ENCODE measurements at regions not wholly inside any gene's neighbourhood (a gene's known extent, or its start where the extent isn't known, plus 50 kb on each side); places are given as distances from the start of the nearest gene placed in this dataset.

DNA sequence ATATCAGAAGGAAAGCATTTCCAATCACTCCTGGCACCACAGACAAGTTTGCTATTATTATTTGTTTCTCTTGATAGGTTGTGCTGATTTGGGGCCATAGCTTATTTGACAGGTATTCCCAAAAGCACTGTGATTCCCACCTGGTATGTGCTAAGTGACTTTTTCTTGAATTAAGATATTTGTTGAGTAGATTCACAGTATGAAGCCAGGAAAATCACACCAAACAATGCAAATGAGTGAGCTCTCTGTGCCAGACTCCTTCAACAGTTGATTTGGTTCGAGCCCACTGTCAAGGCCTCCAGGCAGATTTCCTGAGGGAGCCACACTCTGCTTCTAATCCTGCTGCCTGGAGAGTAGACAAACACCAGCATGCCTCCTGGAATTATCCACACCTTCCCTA lies 253.0 kb upstream of the POU2AF2 start:
- no peaks in the 10 kb centered on the region for H3F3A ChIP-seq (ENCODE audit: insufficient read depth, low read length)
- TF ChIP-seq EZH2phosphoT487 (IDR thresholded peaks at IDR 0.05; ENCODE audit: low read length) (no peak), EZH2 (optimal IDR thresholded peaks at IDR 0.05; ENCODE audit: low read depth, low read length) (no peak)
- TF ChIP-seq, protein P1, sequence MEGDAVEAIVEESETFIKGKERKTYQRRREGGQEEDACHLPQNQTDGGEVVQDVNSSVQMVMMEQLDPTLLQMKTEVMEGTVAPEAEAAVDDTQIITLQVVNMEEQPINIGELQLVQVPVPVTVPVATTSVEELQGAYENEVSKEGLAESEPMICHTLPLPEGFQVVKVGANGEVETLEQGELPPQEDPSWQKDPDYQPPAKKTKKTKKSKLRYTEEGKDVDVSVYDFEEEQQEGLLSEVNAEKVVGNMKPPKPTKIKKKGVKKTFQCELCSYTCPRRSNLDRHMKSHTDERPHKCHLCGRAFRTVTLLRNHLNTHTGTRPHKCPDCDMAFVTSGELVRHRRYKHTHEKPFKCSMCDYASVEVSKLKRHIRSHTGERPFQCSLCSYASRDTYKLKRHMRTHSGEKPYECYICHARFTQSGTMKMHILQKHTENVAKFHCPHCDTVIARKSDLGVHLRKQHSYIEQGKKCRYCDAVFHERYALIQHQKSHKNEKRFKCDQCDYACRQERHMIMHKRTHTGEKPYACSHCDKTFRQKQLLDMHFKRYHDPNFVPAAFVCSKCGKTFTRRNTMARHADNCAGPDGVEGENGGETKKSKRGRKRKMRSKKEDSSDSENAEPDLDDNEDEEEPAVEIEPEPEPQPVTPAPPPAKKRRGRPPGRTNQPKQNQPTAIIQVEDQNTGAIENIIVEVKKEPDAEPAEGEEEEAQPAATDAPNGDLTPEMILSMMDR (IDR thresholded peaks at IDR 0.05; ENCODE audit: low read length) = no peak
- no peak overlapping the region for H3K9ac ChIP-seq (ENCODE audit: low read length)
- H4K20me1 ChIP-seq (ENCODE audit: insufficient read depth, low read length) = no peaks in the 10 kb centered on the region
- no peaks in the 10 kb centered on the region for H3K79me2 ChIP-seq (ENCODE audit: low read length)
- H3K4me1 ChIP-seq (ENCODE audit: low read length) = no peaks in the 10 kb centered on the region
- no peaks in the 10 kb centered on the region for H3K27me3 ChIP-seq (replicated peaks; ENCODE audit: insufficient read depth, low read length)
- H3K9me3 ChIP-seq (replicated peaks; ENCODE audit: insufficient read depth, low read length) = no peaks in the 10 kb centered on the region
- no peak overlapping the region for H2AFZ ChIP-seq (ENCODE audit: low read length)
- no peak for DNase-seq
- no peaks in the 10 kb centered on the region for H3K36me3 ChIP-seq (replicated peaks; ENCODE audit: insufficient read depth, low read length)
- no peak overlapping the region for H3K27ac ChIP-seq (ENCODE audit: low read length)
- H3K4me3 ChIP-seq (ENCODE audit: low read length) = no peak overlapping the region
- H3K4me2 ChIP-seq (ENCODE audit: low read depth, low read length) = no peak overlapping the region
- no peaks in the 10 kb centered on the region for H3K9me2 ChIP-seq (replicated peaks; ENCODE audit: insufficient read depth, low read length)

DNA sequence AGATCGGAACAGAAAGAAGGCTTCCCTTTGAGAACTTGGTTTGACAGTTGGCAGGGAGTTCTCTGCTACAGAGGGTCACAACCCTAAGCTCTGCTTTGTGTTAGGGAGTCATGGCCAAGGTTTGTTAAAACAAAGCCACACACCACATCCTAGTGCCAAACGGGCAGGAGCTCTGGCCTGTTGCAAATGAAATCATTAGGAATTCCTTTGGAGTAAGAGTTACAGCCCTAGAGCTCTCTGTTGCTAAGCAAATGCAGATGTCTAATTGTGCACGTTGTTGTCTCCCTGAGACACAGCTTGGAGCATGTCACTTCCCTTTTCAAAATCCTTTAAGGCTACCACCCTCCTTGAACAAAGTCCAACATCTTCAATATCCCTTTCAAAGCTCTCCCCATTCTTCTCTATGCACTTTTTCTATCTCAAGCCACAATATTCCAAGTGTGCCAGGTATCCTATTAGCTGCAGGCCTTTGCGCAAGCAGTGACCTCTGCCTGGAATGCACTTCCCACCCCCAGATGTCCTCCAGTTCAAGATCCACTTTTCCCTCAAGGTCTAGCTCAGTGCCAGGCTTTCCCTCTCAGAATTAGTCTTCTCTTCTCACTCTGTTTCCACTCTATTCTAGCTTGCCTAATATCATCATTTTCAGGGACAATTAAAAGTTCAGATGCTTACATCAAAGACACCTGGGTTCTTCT lies 253.7 kb upstream of the POU2AF2 start:
- Histone ChIP-seq H3K9ac (ENCODE audit: low read length) (no peak overlapping the region), H3K9me3 (replicated peaks; ENCODE audit: insufficient read depth, low read length) (no peaks in the 10 kb centered on the region), H4K20me1 (ENCODE audit: insufficient read depth, low read length) (no peaks in the 10 kb centered on the region), H3K4me1 (ENCODE audit: low read length) (no peaks in the 10 kb centered on the region), H3F3A (ENCODE audit: insufficient read depth, low read length) (no peaks in the 10 kb centered on the region), H3K4me3 (ENCODE audit: low read length) (no peak overlapping the region), H3K27me3 (replicated peaks; ENCODE audit: insufficient read depth, low read length) (no peaks in the 10 kb centered on the region), H3K36me3 (replicated peaks; ENCODE audit: insufficient read depth, low read length) (no peaks in the 10 kb centered on the region), H3K9me2 (replicated peaks; ENCODE audit: insufficient read depth, low read length) (no peaks in the 10 kb centered on the region), H2AFZ (ENCODE audit: low read length) (no peak overlapping the region), H3K27ac (ENCODE audit: low read length) (no peak overlapping the region), H3K79me2 (ENCODE audit: low read length) (no peaks in the 10 kb centered on the region), H3K4me2 (ENCODE audit: low read depth, low read length) (no peak overlapping the region)
- DNase-seq = no peak
- TF ChIP-seq, protein P1 (IDR thresholded peaks at IDR 0.05; ENCODE audit: low read length) = no peak
- TF ChIP-seq EZH2 (optimal IDR thresholded peaks at IDR 0.05; ENCODE audit: low read depth, low read length) (no peak), EZH2phosphoT487 (IDR thresholded peaks at IDR 0.05; ENCODE audit: low read length) (no peak)

DNA sequence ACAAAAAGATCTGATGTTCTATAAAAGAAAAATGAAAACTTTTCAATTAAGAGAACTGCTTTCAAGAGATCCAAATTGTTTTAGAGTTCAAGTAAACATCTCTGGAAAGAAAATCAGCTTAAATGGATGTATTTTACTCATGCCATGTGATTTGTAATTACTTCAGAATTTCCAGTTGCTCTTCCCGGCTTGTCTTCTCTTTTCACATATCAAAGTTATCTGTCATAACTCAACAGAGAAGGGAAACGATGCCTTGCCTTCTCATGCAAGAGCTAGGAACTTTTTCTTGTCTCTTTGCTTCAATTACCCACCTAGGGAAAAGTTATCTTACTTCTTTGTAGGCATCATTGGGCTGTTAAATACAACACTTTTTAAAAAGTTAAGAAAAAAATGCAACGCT lies 255.2 kb upstream of the POU2AF2 start:
- Histone ChIP-seq H3K9me2 (replicated peaks; ENCODE audit: insufficient read depth, low read length) (no peaks in the 10 kb centered on the region), H3K4me2 (ENCODE audit: low read depth, low read length) (no peak overlapping the region), H3K4me1 (ENCODE audit: low read length) (no peaks in the 10 kb centered on the region), H3K9me3 (replicated peaks; ENCODE audit: insufficient read depth, low read length) (no peaks in the 10 kb centered on the region), H3K27me3 (replicated peaks; ENCODE audit: insufficient read depth, low read length) (no peaks in the 10 kb centered on the region), H3K27ac (ENCODE audit: low read length) (no peak overlapping the region), H4K20me1 (ENCODE audit: insufficient read depth, low read length) (no peaks in the 10 kb centered on the region), H3K79me2 (ENCODE audit: low read length) (no peaks in the 10 kb centered on the region), H3K36me3 (replicated peaks; ENCODE audit: insufficient read depth, low read length) (no peaks in the 10 kb centered on the region), H3K4me3 (ENCODE audit: low read length) (no peak overlapping the region), H3K9ac (ENCODE audit: low read length) (no peak overlapping the region), H2AFZ (ENCODE audit: low read length) (no peak overlapping the region), H3F3A (ENCODE audit: insufficient read depth, low read length) (no peaks in the 10 kb centered on the region)
- no peak for TF ChIP-seq EZH2phosphoT487 (IDR thresholded peaks at IDR 0.05; ENCODE audit: low read length)
- TF ChIP-seq EZH2 (optimal IDR thresholded peaks at IDR 0.05; ENCODE audit: low read depth, low read length) = no peak
- TF ChIP-seq, protein P1 (IDR thresholded peaks at IDR 0.05; ENCODE audit: low read length) = no peak
- DNase-seq = no peak

All from MM.1S (cell line).